IMR-90 (cell line): ENCODE measurements at regions not wholly inside any gene's neighbourhood (a gene's known extent, or its start where the extent isn't known, plus 50 kb on each side); places are given as distances from the start of the nearest gene placed in this dataset.

Source experiments
- BHLHE40 ChIP-seq: fragments of 150-350 bp; IDR thresholded peaks from 2 replicates; pipeline ENCODE4 v1.6.1; 2016; ENCODE audit warnings: mild to moderate bottlenecking, low read depth, low read length
- MAFK ChIP-seq: IDR thresholded peaks from 2 replicates; pipeline ENCODE4 v1.6.1; 2012; ENCODE audit warnings: low read depth, low read length, improper control_type of control experiment
- MXI1 ChIP-seq: IDR thresholded peaks from 2 replicates; pipeline ENCODE4 v1.6.1; 2012; ENCODE audit warnings: low read depth, mild to moderate bottlenecking, low read length, moderate library complexity, borderline replicate concordance
- NFE2L2 ChIP-seq: fragments of 150-350 bp; IDR thresholded peaks from 2 replicates; pipeline ENCODE4 v1.6.1; 2016; ENCODE audit warnings: low read depth, mild to moderate bottlenecking, low read length
- POLR2A ChIP-seq: IDR thresholded peaks from 2 replicates; pipeline ENCODE4 v1.6.1; 2012; ENCODE audit warnings: mild to moderate bottlenecking, low read depth, low read length
- RAD21 ChIP-seq: IDR thresholded peaks from 2 replicates; pipeline ENCODE4 v1.6.1; 2012; ENCODE audit warnings: low read length, improper control_type of control experiment
- RCOR1 ChIP-seq: IDR thresholded peaks from 2 replicates; pipeline ENCODE4 v1.6.1; 2012; ENCODE audit warnings: mild to moderate bottlenecking, low read length, improper control_type of control experiment; ENCODE audit not compliant: insufficient replicate concordance
- RFX5 ChIP-seq: IDR thresholded peaks from 2 replicates; pipeline ENCODE4 v1.8.0; 2012; ENCODE audit warnings: low read depth, mild to moderate bottlenecking, low read length, moderate library complexity
- SMC3 ChIP-seq: fragments of 150-350 bp; IDR thresholded peaks from 2 replicates; pipeline ENCODE4 v1.6.1; 2016; ENCODE audit warnings: low read depth, mild to moderate bottlenecking, antibody characterized with exemption, low read length, moderate library complexity
- TF ChIP-seq, protein P1 (sequence below): conservative IDR thresholded peaks from 2 replicates; pipeline ENCODE4 v1.5.1; 2012; ENCODE audit warnings: mild to moderate bottlenecking, low read depth, low read length, improper control_type of control experiment
- TF ChIP-seq, protein P2 (sequence below): fragments of 150-350 bp; IDR thresholded peaks from 2 replicates; pipeline ENCODE4 v1.6.1; 2017; ENCODE audit warnings: mild to moderate bottlenecking, antibody characterized with exemption, low read length, low read depth

DNA sequence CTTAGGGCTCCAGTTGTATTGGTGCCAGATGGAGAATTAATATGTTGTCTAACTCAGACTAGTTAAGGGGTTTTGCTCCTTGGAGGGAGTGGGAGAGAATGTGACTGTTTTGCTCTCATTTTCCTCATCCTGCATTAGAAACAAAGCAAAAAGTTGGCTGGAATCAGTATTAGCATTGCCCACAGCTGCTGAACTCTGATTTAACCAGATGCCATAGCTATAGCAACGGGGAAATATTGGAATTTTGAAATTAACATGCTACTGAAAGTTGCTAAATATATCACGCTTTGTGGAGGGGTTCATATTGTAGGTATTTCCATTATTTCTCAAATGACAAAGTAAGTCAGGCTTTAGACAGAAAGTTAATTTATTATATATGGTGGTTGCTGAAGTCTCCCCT is 66.7 kb upstream of the EOLA2 start:
- TF ChIP-seq, protein P1, sequence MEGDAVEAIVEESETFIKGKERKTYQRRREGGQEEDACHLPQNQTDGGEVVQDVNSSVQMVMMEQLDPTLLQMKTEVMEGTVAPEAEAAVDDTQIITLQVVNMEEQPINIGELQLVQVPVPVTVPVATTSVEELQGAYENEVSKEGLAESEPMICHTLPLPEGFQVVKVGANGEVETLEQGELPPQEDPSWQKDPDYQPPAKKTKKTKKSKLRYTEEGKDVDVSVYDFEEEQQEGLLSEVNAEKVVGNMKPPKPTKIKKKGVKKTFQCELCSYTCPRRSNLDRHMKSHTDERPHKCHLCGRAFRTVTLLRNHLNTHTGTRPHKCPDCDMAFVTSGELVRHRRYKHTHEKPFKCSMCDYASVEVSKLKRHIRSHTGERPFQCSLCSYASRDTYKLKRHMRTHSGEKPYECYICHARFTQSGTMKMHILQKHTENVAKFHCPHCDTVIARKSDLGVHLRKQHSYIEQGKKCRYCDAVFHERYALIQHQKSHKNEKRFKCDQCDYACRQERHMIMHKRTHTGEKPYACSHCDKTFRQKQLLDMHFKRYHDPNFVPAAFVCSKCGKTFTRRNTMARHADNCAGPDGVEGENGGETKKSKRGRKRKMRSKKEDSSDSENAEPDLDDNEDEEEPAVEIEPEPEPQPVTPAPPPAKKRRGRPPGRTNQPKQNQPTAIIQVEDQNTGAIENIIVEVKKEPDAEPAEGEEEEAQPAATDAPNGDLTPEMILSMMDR = no peak
- TF ChIP-seq MXI1 = no peak
- no peak for TF ChIP-seq POLR2A
- no peak for TF ChIP-seq RAD21
- TF ChIP-seq NFE2L2 = no peak
- no peak for TF ChIP-seq RCOR1
- no peak for TF ChIP-seq SMC3
- TF ChIP-seq MAFK = no peak
- no peak for TF ChIP-seq BHLHE40
- no peak for TF ChIP-seq RFX5
- TF ChIP-seq, protein P2, sequence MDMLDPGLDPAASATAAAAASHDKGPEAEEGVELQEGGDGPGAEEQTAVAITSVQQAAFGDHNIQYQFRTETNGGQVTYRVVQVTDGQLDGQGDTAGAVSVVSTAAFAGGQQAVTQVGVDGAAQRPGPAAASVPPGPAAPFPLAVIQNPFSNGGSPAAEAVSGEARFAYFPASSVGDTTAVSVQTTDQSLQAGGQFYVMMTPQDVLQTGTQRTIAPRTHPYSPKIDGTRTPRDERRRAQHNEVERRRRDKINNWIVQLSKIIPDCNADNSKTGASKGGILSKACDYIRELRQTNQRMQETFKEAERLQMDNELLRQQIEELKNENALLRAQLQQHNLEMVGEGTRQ = no peak
